ENCODE measurements at regions not wholly inside any gene's neighbourhood (a gene's known extent, or its start where the extent isn't known, plus 50 kb on each side); places are given as distances from the start of the nearest gene placed in this dataset.

DNA sequence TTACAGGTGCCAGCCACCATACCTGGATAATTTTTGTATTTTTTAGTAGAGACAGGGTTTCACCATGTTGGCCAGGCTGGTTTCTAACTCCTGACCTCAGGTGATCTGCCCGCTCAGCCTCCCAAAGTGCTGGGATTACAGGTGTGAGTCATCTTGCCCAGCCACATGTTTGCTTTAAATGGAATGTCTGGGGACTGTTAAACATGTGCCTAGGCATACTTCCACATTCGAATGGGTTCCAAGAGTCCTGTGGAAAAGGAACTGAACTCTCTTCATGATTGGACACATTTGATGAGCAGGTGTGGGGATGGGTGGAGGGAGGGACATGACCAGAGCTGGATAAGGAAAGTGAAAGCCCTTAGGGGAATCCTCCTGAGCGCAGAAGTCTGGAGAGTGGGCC is 58.4 kb upstream of the GREB1L start:
- Histone ChIP-seq H3K9me2 (replicated peaks; ENCODE audit: low read depth, low read length) (no peaks in the 10 kb centered on the region), H3K9me3 (ENCODE audit: insufficient read depth, low read depth, low read length) (no peaks in the 10 kb centered on the region), H4K20me1 (ENCODE audit: insufficient read depth, low read length, poor library complexity, severe bottlenecking) (no peaks in the 10 kb centered on the region), H2AFZ (ENCODE audit: low read length) (no peak overlapping the region), H3K36me3 (ENCODE audit: insufficient read depth, low read length) (no peaks in the 10 kb centered on the region), H3K79me2 (ENCODE audit: insufficient read depth, low read length) (no peaks in the 10 kb centered on the region), H3K27me3 (ENCODE audit: insufficient read depth, low read length, poor library complexity, severe bottlenecking) (no peaks in the 10 kb centered on the region), H3K9ac (ENCODE audit: low read depth, low read length, poor library complexity, severe bottlenecking) (no peak overlapping the region), H3F3A (ENCODE audit: low read depth) (no peaks in the 10 kb centered on the region), H3K4me3 (ENCODE audit: low read length, poor library complexity, severe bottlenecking) (no peak overlapping the region), H3K4me2 (ENCODE audit: low read depth, low read length, poor library complexity, severe bottlenecking) (no peak overlapping the region), H3K4me1 (ENCODE audit: insufficient read depth, low read length, poor library complexity, severe bottlenecking) (peaks cover 3% of the 10 kb centered on the region)
- TF ChIP-seq EZH2phosphoT487 (IDR thresholded peaks at IDR 0.05; ENCODE audit: borderline replicate concordance), result no peak
- TF ChIP-seq, protein P1, sequence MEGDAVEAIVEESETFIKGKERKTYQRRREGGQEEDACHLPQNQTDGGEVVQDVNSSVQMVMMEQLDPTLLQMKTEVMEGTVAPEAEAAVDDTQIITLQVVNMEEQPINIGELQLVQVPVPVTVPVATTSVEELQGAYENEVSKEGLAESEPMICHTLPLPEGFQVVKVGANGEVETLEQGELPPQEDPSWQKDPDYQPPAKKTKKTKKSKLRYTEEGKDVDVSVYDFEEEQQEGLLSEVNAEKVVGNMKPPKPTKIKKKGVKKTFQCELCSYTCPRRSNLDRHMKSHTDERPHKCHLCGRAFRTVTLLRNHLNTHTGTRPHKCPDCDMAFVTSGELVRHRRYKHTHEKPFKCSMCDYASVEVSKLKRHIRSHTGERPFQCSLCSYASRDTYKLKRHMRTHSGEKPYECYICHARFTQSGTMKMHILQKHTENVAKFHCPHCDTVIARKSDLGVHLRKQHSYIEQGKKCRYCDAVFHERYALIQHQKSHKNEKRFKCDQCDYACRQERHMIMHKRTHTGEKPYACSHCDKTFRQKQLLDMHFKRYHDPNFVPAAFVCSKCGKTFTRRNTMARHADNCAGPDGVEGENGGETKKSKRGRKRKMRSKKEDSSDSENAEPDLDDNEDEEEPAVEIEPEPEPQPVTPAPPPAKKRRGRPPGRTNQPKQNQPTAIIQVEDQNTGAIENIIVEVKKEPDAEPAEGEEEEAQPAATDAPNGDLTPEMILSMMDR (conservative IDR thresholded peaks at IDR 0.05; ENCODE audit: low read length), result no peak

DNA sequence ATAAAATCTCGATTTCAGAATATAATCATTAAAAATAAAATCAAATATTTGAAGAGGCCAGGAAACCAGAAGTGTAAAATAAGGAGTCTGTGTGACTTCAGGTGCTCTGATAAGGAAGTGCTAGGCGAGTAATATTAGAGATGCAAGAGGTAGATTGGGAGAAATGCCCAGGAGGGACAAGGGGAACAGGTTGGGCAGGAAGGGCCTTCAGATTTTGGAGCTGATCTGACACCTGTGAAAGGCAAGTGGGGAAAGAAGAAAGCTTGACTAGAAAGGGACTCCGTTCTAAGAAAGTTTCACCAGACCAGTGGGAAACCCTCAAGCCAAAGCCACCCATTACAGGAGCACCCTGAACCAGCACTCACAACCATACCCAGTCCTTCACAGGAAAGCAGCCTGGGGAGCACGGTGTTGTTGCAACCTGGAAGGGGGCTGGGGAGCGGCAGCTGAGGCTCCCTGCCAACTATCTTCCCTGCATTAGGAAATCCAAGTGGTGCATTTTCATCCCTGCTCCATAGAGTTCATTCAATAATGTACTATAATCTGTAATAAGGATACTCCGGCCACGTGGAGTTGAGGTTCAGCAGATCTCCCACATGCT is 57.5 kb upstream of the GREB1L start:
- Histone ChIP-seq H3K4me3 (ENCODE audit: low read length, poor library complexity, severe bottlenecking) (no peak overlapping the region), H3K36me3 (ENCODE audit: insufficient read depth, low read length) (no peaks in the 10 kb centered on the region), H3K9me2 (replicated peaks; ENCODE audit: low read depth, low read length) (no peaks in the 10 kb centered on the region), H3K4me1 (ENCODE audit: insufficient read depth, low read length, poor library complexity, severe bottlenecking) (peaks cover 3% of the 10 kb centered on the region), H3K79me2 (ENCODE audit: insufficient read depth, low read length) (no peaks in the 10 kb centered on the region), H3K9ac (ENCODE audit: low read depth, low read length, poor library complexity, severe bottlenecking) (no peak overlapping the region), H3K27me3 (ENCODE audit: insufficient read depth, low read length, poor library complexity, severe bottlenecking) (no peaks in the 10 kb centered on the region), H3K4me2 (ENCODE audit: low read depth, low read length, poor library complexity, severe bottlenecking) (no peak overlapping the region), H3F3A (ENCODE audit: low read depth) (no peaks in the 10 kb centered on the region), H3K9me3 (ENCODE audit: insufficient read depth, low read depth, low read length) (no peaks in the 10 kb centered on the region), H4K20me1 (ENCODE audit: insufficient read depth, low read length, poor library complexity, severe bottlenecking) (no peaks in the 10 kb centered on the region), H2AFZ (ENCODE audit: low read length) (no peak overlapping the region; the same call in 1 of the 2 replicates)
- no peak for TF ChIP-seq EZH2phosphoT487 (IDR thresholded peaks at IDR 0.05; ENCODE audit: borderline replicate concordance)
- TF ChIP-seq, protein P1 (conservative IDR thresholded peaks at IDR 0.05; ENCODE audit: low read length), result no peak

DNA sequence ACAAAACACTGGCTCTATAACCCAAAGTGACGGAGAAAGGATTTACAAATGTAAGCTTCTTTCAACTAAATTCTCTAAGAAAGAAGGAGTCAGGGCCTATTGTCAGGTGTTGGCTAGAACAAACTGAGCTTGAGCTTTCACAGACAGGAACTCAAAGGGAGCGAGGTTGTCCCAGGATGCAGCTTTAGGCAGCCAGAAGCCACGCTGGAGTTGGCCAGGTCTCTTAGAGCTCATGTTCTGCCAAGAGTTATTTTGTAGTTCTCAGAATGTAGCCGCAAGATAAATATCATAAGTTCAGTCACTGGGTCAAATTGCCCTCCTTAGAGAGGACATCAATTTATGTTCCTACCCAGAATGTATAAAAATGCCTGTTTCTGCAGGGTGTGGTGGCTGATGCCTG is 54.1 kb upstream of the GREB1L start:
- Histone ChIP-seq H3K79me2 (ENCODE audit: insufficient read depth, low read length) (no peaks in the 10 kb centered on the region), H3K4me3 (ENCODE audit: low read length, poor library complexity, severe bottlenecking) (no peak overlapping the region), H3K9me3 (ENCODE audit: insufficient read depth, low read depth, low read length) (no peaks in the 10 kb centered on the region), H3K4me2 (ENCODE audit: low read depth, low read length, poor library complexity, severe bottlenecking) (no peak overlapping the region), H3F3A (ENCODE audit: low read depth) (no peaks in the 10 kb centered on the region), H3K9ac (ENCODE audit: low read depth, low read length, poor library complexity, severe bottlenecking) (no peak overlapping the region), H2AFZ (ENCODE audit: low read length) (no peak overlapping the region), H3K27me3 (ENCODE audit: insufficient read depth, low read length, poor library complexity, severe bottlenecking) (no peaks in the 10 kb centered on the region), H4K20me1 (ENCODE audit: insufficient read depth, low read length, poor library complexity, severe bottlenecking) (no peaks in the 10 kb centered on the region), H3K4me1 (ENCODE audit: insufficient read depth, low read length, poor library complexity, severe bottlenecking) (no peaks in the 10 kb centered on the region), H3K36me3 (ENCODE audit: insufficient read depth, low read length) (no peaks in the 10 kb centered on the region), H3K9me2 (replicated peaks; ENCODE audit: low read depth, low read length) (no peaks in the 10 kb centered on the region)
- TF ChIP-seq, protein P1 (conservative IDR thresholded peaks at IDR 0.05; ENCODE audit: low read length), result no peak
- TF ChIP-seq EZH2phosphoT487 (IDR thresholded peaks at IDR 0.05; ENCODE audit: borderline replicate concordance), result no peak

Measured in Loucy (cell line).